MM.1S (cell line): ENCODE measurements at regions not wholly inside any gene's neighbourhood (a gene's known extent, or its start where the extent isn't known, plus 50 kb on each side); places are given as distances from the start of the nearest gene placed in this dataset.

Experiments used
- CTCF ChIP-seq: fragments of 300-600 bp; sonication (generic); IDR thresholded peaks from 2 replicates; pipeline ENCODE4 v1.5.1; 2016; ENCODE audit warnings: antibody characterized with exemption, low read length, mixed read lengths
- EZH2 ChIP-seq: fragments of 300-600 bp; sonication (generic); optimal IDR thresholded peaks from 2 replicates; pipeline ENCODE3; 2017; ENCODE audit warnings: low read depth, mild to moderate bottlenecking, antibody characterized with exemption, low read length, mixed read lengths
- EZH2phosphoT487 ChIP-seq: fragments of 300-600 bp; sonication (generic); IDR thresholded peaks from 2 replicates; pipeline ENCODE4 v1.6.1; 2018; ENCODE audit warnings: antibody characterized with exemption, low read length

GRCh38 chr10:33533612-33534011 lies 199.1 kb upstream of the NRP1 start:
- no peak for TF ChIP-seq CTCF
- no peak for TF ChIP-seq EZH2phosphoT487
- TF ChIP-seq EZH2 = no peak
